Ovary (tissue), 3 donors: ENCODE measurements at regions not wholly inside any gene's neighbourhood (a gene's known extent, or its start where the extent isn't known, plus 50 kb on each side); places are given as distances from the start of the nearest gene placed in this dataset.

ENCODE experiments used
- EP300 ChIP-seq: sonication (generic); formaldehyde crosslinking; IDR thresholded peaks from one replicate; pipeline ENCODE4 v1.6.1; 2017; ENCODE audit warnings: antibody characterized with exemption
- POLR2A ChIP-seq: fragments of 450-650 bp; IDR thresholded peaks from one replicate; pipeline ENCODE4 v1.6.1; 2017; ENCODE audit warnings: antibody characterized with exemption, mild to moderate bottlenecking, moderate library complexity
- TF ChIP-seq, protein P1 (sequence below), 3 donors: fragments of 450-650 bp in 2 of 3; fragments of 200-600 bp in 1 of 3; IDR thresholded peaks; one replicate each; pipeline versions ENCODE4 v1.5.1 to v1.8.0; 2016 to 2022; ENCODE audit warnings: antibody characterized with exemption in 3 of 3, mild to moderate bottlenecking in 1 of 3
- donor health status: DM: no; HTN: no; CAD: no.

DNA sequence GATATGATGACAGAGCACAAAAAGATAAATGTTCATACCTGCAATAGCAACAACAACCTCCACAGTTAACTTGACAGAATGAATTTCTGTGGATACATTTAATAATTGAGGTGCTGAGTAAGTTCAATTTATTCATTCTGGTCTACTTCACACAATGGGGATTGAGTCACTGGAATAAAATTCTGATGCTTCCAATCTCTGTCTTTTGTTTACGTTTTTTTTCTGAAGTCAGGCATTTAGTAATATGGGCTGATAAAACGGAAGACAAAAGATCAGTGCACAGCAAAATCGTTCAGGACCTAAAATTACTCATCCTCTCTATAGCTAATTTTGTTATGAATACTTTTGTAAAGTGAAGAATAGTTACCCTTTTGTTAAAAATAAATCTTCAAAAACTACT lies 565.9 kb upstream of the CCDC54 start:
- TF ChIP-seq, protein P1, sequence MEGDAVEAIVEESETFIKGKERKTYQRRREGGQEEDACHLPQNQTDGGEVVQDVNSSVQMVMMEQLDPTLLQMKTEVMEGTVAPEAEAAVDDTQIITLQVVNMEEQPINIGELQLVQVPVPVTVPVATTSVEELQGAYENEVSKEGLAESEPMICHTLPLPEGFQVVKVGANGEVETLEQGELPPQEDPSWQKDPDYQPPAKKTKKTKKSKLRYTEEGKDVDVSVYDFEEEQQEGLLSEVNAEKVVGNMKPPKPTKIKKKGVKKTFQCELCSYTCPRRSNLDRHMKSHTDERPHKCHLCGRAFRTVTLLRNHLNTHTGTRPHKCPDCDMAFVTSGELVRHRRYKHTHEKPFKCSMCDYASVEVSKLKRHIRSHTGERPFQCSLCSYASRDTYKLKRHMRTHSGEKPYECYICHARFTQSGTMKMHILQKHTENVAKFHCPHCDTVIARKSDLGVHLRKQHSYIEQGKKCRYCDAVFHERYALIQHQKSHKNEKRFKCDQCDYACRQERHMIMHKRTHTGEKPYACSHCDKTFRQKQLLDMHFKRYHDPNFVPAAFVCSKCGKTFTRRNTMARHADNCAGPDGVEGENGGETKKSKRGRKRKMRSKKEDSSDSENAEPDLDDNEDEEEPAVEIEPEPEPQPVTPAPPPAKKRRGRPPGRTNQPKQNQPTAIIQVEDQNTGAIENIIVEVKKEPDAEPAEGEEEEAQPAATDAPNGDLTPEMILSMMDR (IDR thresholded peaks at IDR 0.05) = no peak
- TF ChIP-seq EP300 = no peak
- TF ChIP-seq POLR2A = no peak
